Astrocyte (in vitro differentiated cells and primary cell): ENCODE measurements at regions not wholly inside any gene's neighbourhood (a gene's known extent, or its start where the extent isn't known, plus 50 kb on each side); places are given as distances from the start of the nearest gene placed in this dataset.
A peak's percentile ranks its signal among the peaks of the same experiment; 100 is the strongest.

Experiments
- DNase-seq: peaks from one replicate; pipeline ENCODE4 v3.0.0-alpha.2; 2010; ENCODE audit warnings: low read depth
- FAIRE-seq: peaks from 2 replicates; lab custom pipeline; 2011; peaks lifted over from hg19 to GRCh38; lab: Jason Lieb, UNC
- H2AFZ ChIP-seq: 2 replicates; pipeline ENCODE4 v1.6.0; 2012; ENCODE audit warnings: low read depth, low read length, inconsistent platforms
- H3K27ac ChIP-seq: 2 replicates; pipeline ENCODE4 v1.5.1; 2011; ENCODE audit warnings: low read depth, low read length, inconsistent platforms
- H3K27me3 ChIP-seq: 2 replicates; pipeline ENCODE4 v1.6.0; 2011; ENCODE audit warnings: low read length, inconsistent platforms; ENCODE audit not compliant: insufficient read depth
- H3K36me3 ChIP-seq: 2 replicates; pipeline ENCODE4 v1.5.1; 2011; ENCODE audit warnings: low read length, inconsistent platforms; ENCODE audit not compliant: insufficient read depth
- H3K4me1 ChIP-seq: 2 replicates; pipeline ENCODE4 v1.5.1; 2011; ENCODE audit warnings: low read length, inconsistent platforms; ENCODE audit not compliant: insufficient read depth
- H3K4me2 ChIP-seq: 2 replicates; pipeline ENCODE4 v1.6.0; 2012; ENCODE audit warnings: low read length, inconsistent platforms
- H3K4me3 ChIP-seq: 2 replicates; pipeline ENCODE4 v1.5.1; 2011; ENCODE audit warnings: low read depth, mild to moderate bottlenecking, low read length, inconsistent platforms; ENCODE audit not compliant: insufficient read depth
- H3K79me2 ChIP-seq: 2 replicates; pipeline ENCODE4 v1.6.0; 2012; ENCODE audit warnings: mild to moderate bottlenecking, low read length, inconsistent platforms; ENCODE audit not compliant: insufficient read depth
- H3K9ac ChIP-seq: 2 replicates; pipeline ENCODE4 v1.6.0; 2012; ENCODE audit warnings: mild to moderate bottlenecking, low read length, inconsistent platforms
- H3K9me3 ChIP-seq: 2 replicates; pipeline ENCODE4 v1.5.1; 2012; ENCODE audit warnings: low read depth, mild to moderate bottlenecking, low read length, inconsistent platforms; ENCODE audit not compliant: insufficient read depth
- H4K20me1 ChIP-seq: 2 replicates; pipeline ENCODE4 v1.6.0; 2012; ENCODE audit warnings: low read length, inconsistent platforms; ENCODE audit not compliant: insufficient read depth
- H3K27ac Mint-ChIP-seq: one replicate; pipeline ENCODE4 v1.8.0; 2021; ENCODE audit warnings: mild to moderate bottlenecking, mixed read lengths; ENCODE audit not compliant: unreplicated experiment
- H3K27me3 Mint-ChIP-seq: one replicate; pipeline ENCODE4 v1.8.0; 2021; ENCODE audit warnings: low read depth, mixed read lengths; ENCODE audit not compliant: unreplicated experiment
- H3K36me3 Mint-ChIP-seq: one replicate; pipeline ENCODE4 v1.8.0; 2021; ENCODE audit warnings: low read depth, mixed read lengths; ENCODE audit not compliant: unreplicated experiment
- H3K4me1 Mint-ChIP-seq: one replicate; pipeline ENCODE4 v1.8.0; 2021; ENCODE audit warnings: low read depth, mixed read lengths; ENCODE audit not compliant: unreplicated experiment
- H3K4me3 Mint-ChIP-seq: one replicate; pipeline ENCODE4 v1.8.0; 2021; ENCODE audit warnings: mild to moderate bottlenecking, moderate library complexity, mixed read lengths; ENCODE audit not compliant: unreplicated experiment
- H3K9me3 Mint-ChIP-seq: one replicate; pipeline ENCODE4 v1.8.0; 2021; ENCODE audit warnings: mild to moderate bottlenecking, mixed read lengths; ENCODE audit not compliant: unreplicated experiment
- CTCF ChIP-seq: IDR thresholded peaks from 2 replicates; pipeline ENCODE4 v1.5.1; 2011; ENCODE audit warnings: low read depth, mild to moderate bottlenecking, inconsistent platforms, low read length, moderate library complexity; ENCODE audit not compliant: insufficient read depth
- EZH2 ChIP-seq: IDR thresholded peaks from 2 replicates; pipeline ENCODE4 v1.6.1; 2012; ENCODE audit warnings: mild to moderate bottlenecking, low read length, inconsistent platforms; ENCODE audit not compliant: insufficient read depth

GRCh38 chr5:79850941-79851340 lies 140.1 kb downstream of the MTX3 start:
- Histone ChIP-seq H3K9ac (no peak overlapping the region), H3K27ac (no peak overlapping the region), H3K27me3 (no peaks in the 10 kb centered on the region), H3K79me2 (no peaks in the 10 kb centered on the region), H3K4me2 (no peak overlapping the region), H4K20me1 (no peaks in the 10 kb centered on the region), H2AFZ (no peak overlapping the region), H3K36me3 (no peaks in the 10 kb centered on the region), H3K4me1 (peaks cover 6% of the 10 kb centered on the region), H3K9me3 (no peaks in the 10 kb centered on the region), H3K4me3 (no peak overlapping the region)
- Mint-ChIP-seq H3K27me3 (peaks cover 12% of the 10 kb centered on the region), H3K4me3 (no peak overlapping the region), H3K4me1 (peaks cover 3% of the 10 kb centered on the region), H3K36me3 (no peaks in the 10 kb centered on the region), H3K9me3 (peaks cover 3% of the 10 kb centered on the region), H3K27ac (no peak overlapping the region)
- no peak for TF ChIP-seq EZH2
- no peak for TF ChIP-seq CTCF
- no peak for DNase-seq
- FAIRE-seq, result no peak

GRCh38 chr5:79850316-79850822 lies 140.7 kb downstream of the MTX3 start:
- FAIRE-seq (no peak), DNase-seq (peak; percentile 89)
- no peaks in the 10 kb centered on the region for H3K36me3 ChIP-seq

More at GRCh38 chr5:79850316-79850822, 140.7 kb downstream of the MTX3 start:
- H3K9ac ChIP-seq, result no peak overlapping the region
- peaks cover 8% of the 10 kb centered on the region for H3K4me1 Mint-ChIP-seq
- no peaks in the 10 kb centered on the region for H3K79me2 ChIP-seq
- peaks cover 3% of the 10 kb centered on the region for H3K9me3 Mint-ChIP-seq
- H3K4me2 ChIP-seq, result no peak overlapping the region
- H3K4me3 ChIP-seq, result no peak overlapping the region
- TF ChIP-seq EZH2 (no peak), CTCF (no peak)
- H3K9me3 ChIP-seq, result no peaks in the 10 kb centered on the region
- no peak overlapping the region for H2AFZ ChIP-seq
- H3K27ac Mint-ChIP-seq, result no peak overlapping the region
- H3K4me1 ChIP-seq, result peaks cover 11% of the 10 kb centered on the region
- no peaks in the 10 kb centered on the region for H4K20me1 ChIP-seq
- H3K27me3 Mint-ChIP-seq, result peaks cover 12% of the 10 kb centered on the region
- no peaks in the 10 kb centered on the region for H3K27me3 ChIP-seq
- no peaks in the 10 kb centered on the region for H3K36me3 Mint-ChIP-seq
- H3K4me3 Mint-ChIP-seq, result no peak overlapping the region
- H3K27ac ChIP-seq, result no peak overlapping the region
